ENCODE measurements at regions not wholly inside any gene's neighbourhood (a gene's known extent, or its start where the extent isn't known, plus 50 kb on each side); places are given as distances from the start of the nearest gene placed in this dataset.

GRCh38 chr10:111999205-111999914 lies 184.2 kb downstream of the GPAM start:
- in situ Hi-C loops (cut with MboI; ENCODE audit: low sequenced_read_pairs, unreplicated experiment): no loop called here
- TF ChIP-seq, protein P1, sequence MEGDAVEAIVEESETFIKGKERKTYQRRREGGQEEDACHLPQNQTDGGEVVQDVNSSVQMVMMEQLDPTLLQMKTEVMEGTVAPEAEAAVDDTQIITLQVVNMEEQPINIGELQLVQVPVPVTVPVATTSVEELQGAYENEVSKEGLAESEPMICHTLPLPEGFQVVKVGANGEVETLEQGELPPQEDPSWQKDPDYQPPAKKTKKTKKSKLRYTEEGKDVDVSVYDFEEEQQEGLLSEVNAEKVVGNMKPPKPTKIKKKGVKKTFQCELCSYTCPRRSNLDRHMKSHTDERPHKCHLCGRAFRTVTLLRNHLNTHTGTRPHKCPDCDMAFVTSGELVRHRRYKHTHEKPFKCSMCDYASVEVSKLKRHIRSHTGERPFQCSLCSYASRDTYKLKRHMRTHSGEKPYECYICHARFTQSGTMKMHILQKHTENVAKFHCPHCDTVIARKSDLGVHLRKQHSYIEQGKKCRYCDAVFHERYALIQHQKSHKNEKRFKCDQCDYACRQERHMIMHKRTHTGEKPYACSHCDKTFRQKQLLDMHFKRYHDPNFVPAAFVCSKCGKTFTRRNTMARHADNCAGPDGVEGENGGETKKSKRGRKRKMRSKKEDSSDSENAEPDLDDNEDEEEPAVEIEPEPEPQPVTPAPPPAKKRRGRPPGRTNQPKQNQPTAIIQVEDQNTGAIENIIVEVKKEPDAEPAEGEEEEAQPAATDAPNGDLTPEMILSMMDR (IDR thresholded peaks at IDR 0.05; ENCODE audit: borderline replicate concordance, control extremely low read depth, extremely low read depth, insufficient read depth, missing control alignments): no peak
- no peak for DNase-seq (ENCODE audit: low spot score)

GRCh38 chr10:111999915-112000302 lies 183.7 kb downstream of the GPAM start:
- no peak for DNase-seq (ENCODE audit: low spot score)
- in situ Hi-C loops (cut with MboI; ENCODE audit: low sequenced_read_pairs, unreplicated experiment): no loop called here
- TF ChIP-seq, protein P1 (IDR thresholded peaks at IDR 0.05; ENCODE audit: borderline replicate concordance, control extremely low read depth, extremely low read depth, insufficient read depth, missing control alignments): no peak

GRCh38 chr10:112000466-112000865 lies 183.1 kb downstream of the GPAM start:
- in situ Hi-C loops (cut with MboI; ENCODE audit: low sequenced_read_pairs, unreplicated experiment): no loop called here
- TF ChIP-seq, protein P1 (IDR thresholded peaks at IDR 0.05; ENCODE audit: borderline replicate concordance, control extremely low read depth, extremely low read depth, insufficient read depth, missing control alignments): no peak
- no peak for DNase-seq (ENCODE audit: low spot score)

GRCh38 chr10:112002206-112002605 lies 181.4 kb downstream of the GPAM start:
- DNase-seq (ENCODE audit: low spot score): no peak
- TF ChIP-seq, protein P1 (IDR thresholded peaks at IDR 0.05; ENCODE audit: borderline replicate concordance, control extremely low read depth, extremely low read depth, insufficient read depth, missing control alignments): no peak
- in situ Hi-C loops (cut with MboI; ENCODE audit: low sequenced_read_pairs, unreplicated experiment): no loop called here

DNA sequence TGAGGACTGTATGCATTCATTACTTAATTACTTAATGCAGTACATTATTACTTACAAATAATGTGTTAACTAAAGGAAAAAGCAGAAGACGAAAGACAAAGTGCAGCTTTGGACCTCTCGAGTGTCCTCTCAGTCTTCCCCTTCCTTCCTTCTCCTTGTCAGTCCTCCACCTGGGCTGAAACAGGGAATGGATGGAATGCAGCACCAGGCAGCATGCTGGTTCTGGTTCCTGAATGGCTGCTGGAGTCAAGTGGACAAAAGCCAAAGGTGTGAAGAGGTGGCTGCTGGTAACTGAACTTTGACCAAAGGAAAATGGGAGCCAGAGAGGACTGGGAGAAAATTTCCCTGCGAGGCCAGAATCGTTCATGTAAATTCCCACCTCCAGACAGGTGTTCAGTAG lies 179.5 kb downstream of the GPAM start:
- in situ Hi-C loops (cut with MboI; ENCODE audit: low sequenced_read_pairs, unreplicated experiment): no loop called here
- TF ChIP-seq, protein P1 (IDR thresholded peaks at IDR 0.05; ENCODE audit: borderline replicate concordance, control extremely low read depth, extremely low read depth, insufficient read depth, missing control alignments): no peak
- DNase-seq (ENCODE audit: low spot score): no peak

GRCh38 chr10:112005044-112005443 lies 178.5 kb downstream of the GPAM start:
- no peak for DNase-seq (ENCODE audit: low spot score)
- in situ Hi-C loops (cut with MboI; ENCODE audit: low sequenced_read_pairs, unreplicated experiment): no loop called here
- TF ChIP-seq, protein P1 (IDR thresholded peaks at IDR 0.05; ENCODE audit: borderline replicate concordance, control extremely low read depth, extremely low read depth, insufficient read depth, missing control alignments): no peak

All from GM13976 (cell line).